ENCODE measurements at regions not wholly inside any gene's neighbourhood (a gene's known extent, or its start where the extent isn't known, plus 50 kb on each side); places are given as distances from the start of the nearest gene placed in this dataset.

- Histone ChIP-seq H3K4me2 (ENCODE audit: low read length) (no peak overlapping the region), H3K27ac (ENCODE audit: low read depth, low read length) (no peak overlapping the region), H3K9me3 (ENCODE audit: insufficient read depth, low read depth, low read length) (peaks cover 4% of the 10 kb centered on the region), H4K20me1 (ENCODE audit: insufficient read depth, low read length) (no peaks in the 10 kb centered on the region), H3K27me3 (ENCODE audit: insufficient read depth, low read length) (no peaks in the 10 kb centered on the region), H3K9ac (ENCODE audit: low read length) (no peak overlapping the region), H3K4me3 (ENCODE audit: insufficient read depth, low read depth, low read length) (no peak overlapping the region), H2AFZ (ENCODE audit: low read depth, low read length) (no peak overlapping the region), H3K36me3 (ENCODE audit: insufficient read depth, low read length) (no peaks in the 10 kb centered on the region), H3K79me2 (ENCODE audit: insufficient read depth, low read length) (no peaks in the 10 kb centered on the region), H3K4me1 (ENCODE audit: insufficient read depth, low read length) (no peaks in the 10 kb centered on the region)
- DNase-seq (ENCODE audit: low read depth) (no peak), FAIRE-seq (no peak)
- H3K4me3 Mint-ChIP-seq (ENCODE audit: unreplicated experiment): no peak overlapping the region
- peaks cover 9% of the 10 kb centered on the region for H3K9me3 Mint-ChIP-seq (ENCODE audit: unreplicated experiment)
- H3K27ac Mint-ChIP-seq (ENCODE audit: unreplicated experiment): no peak overlapping the region
- H3K27me3 Mint-ChIP-seq (ENCODE audit: low read depth, unreplicated experiment): no peaks in the 10 kb centered on the region
- no peaks in the 10 kb centered on the region for H3K36me3 Mint-ChIP-seq (ENCODE audit: low read depth, unreplicated experiment)
- H3K4me1 Mint-ChIP-seq (ENCODE audit: low read depth, unreplicated experiment): no peaks in the 10 kb centered on the region
- TF ChIP-seq CTCF (IDR thresholded peaks at IDR 0.05; ENCODE audit: insufficient read depth, low read depth, low read length) (no peak), EZH2 (IDR thresholded peaks at IDR 0.05; ENCODE audit: insufficient read depth, low read length) (no peak)
Observed at GRCh38 chr14:106511006-106511799, 984.8 kb downstream of the TMEM121 start.

- FAIRE-seq: no peak
- no peaks in the 10 kb centered on the region for H3K36me3 ChIP-seq (ENCODE audit: insufficient read depth, low read length)
- no peaks in the 10 kb centered on the region for H4K20me1 ChIP-seq (ENCODE audit: insufficient read depth, low read length)
- H3K4me1 ChIP-seq (ENCODE audit: insufficient read depth, low read length): no peaks in the 10 kb centered on the region
- no peaks in the 10 kb centered on the region for H3K27me3 ChIP-seq (ENCODE audit: insufficient read depth, low read length)
- H3K4me2 ChIP-seq (ENCODE audit: low read length): no peak overlapping the region
- H3K36me3 Mint-ChIP-seq (ENCODE audit: low read depth, unreplicated experiment): no peaks in the 10 kb centered on the region
- no peaks in the 10 kb centered on the region for H3K4me1 Mint-ChIP-seq (ENCODE audit: low read depth, unreplicated experiment)
- TF ChIP-seq EZH2 (IDR thresholded peaks at IDR 0.05; ENCODE audit: insufficient read depth, low read length) (no peak), CTCF (IDR thresholded peaks at IDR 0.05; ENCODE audit: insufficient read depth, low read depth, low read length) (no peak)
- no peak overlapping the region for H2AFZ ChIP-seq (ENCODE audit: low read depth, low read length)
- no peak overlapping the region for H3K27ac Mint-ChIP-seq (ENCODE audit: unreplicated experiment)
- H3K4me3 Mint-ChIP-seq (ENCODE audit: unreplicated experiment): no peak overlapping the region
- H3K9ac ChIP-seq (ENCODE audit: low read length): no peak overlapping the region
- no peak for DNase-seq (ENCODE audit: low read depth)
- no peaks in the 10 kb centered on the region for H3K79me2 ChIP-seq (ENCODE audit: insufficient read depth, low read length)
- no peaks in the 10 kb centered on the region for H3K27me3 Mint-ChIP-seq (ENCODE audit: low read depth, unreplicated experiment)
- peaks cover 9% of the 10 kb centered on the region for H3K9me3 Mint-ChIP-seq (ENCODE audit: unreplicated experiment)
- no peak overlapping the region for H3K27ac ChIP-seq (ENCODE audit: low read depth, low read length)
- peaks cover 4% of the 10 kb centered on the region for H3K9me3 ChIP-seq (ENCODE audit: insufficient read depth, low read depth, low read length)
- H3K4me3 ChIP-seq (ENCODE audit: insufficient read depth, low read depth, low read length): no peak overlapping the region
Observed at GRCh38 chr14:106511800-106512198, 985.4 kb downstream of the TMEM121 start.

GRCh38 chr14:106513302-106513701, 986.9 kb downstream of the TMEM121 start:
- FAIRE-seq (no peak), DNase-seq (ENCODE audit: low read depth) (no peak)
- no peak overlapping the region for H2AFZ ChIP-seq (ENCODE audit: low read depth, low read length)
- no peak for TF ChIP-seq CTCF (IDR thresholded peaks at IDR 0.05; ENCODE audit: insufficient read depth, low read depth, low read length)
- TF ChIP-seq EZH2 (IDR thresholded peaks at IDR 0.05; ENCODE audit: insufficient read depth, low read length): no peak
- H3K79me2 ChIP-seq (ENCODE audit: insufficient read depth, low read length): no peaks in the 10 kb centered on the region
- Mint-ChIP-seq H3K4me3 (ENCODE audit: unreplicated experiment) (no peak overlapping the region), H3K4me1 (ENCODE audit: low read depth, unreplicated experiment) (no peaks in the 10 kb centered on the region), H3K9me3 (ENCODE audit: unreplicated experiment) (peaks cover 9% of the 10 kb centered on the region), H3K27me3 (ENCODE audit: low read depth, unreplicated experiment) (no peaks in the 10 kb centered on the region), H3K36me3 (ENCODE audit: low read depth, unreplicated experiment) (no peaks in the 10 kb centered on the region), H3K27ac (ENCODE audit: unreplicated experiment) (no peak overlapping the region)
- H3K36me3 ChIP-seq (ENCODE audit: insufficient read depth, low read length): no peaks in the 10 kb centered on the region
- no peaks in the 10 kb centered on the region for H3K4me1 ChIP-seq (ENCODE audit: insufficient read depth, low read length)
- H3K27me3 ChIP-seq (ENCODE audit: insufficient read depth, low read length): no peaks in the 10 kb centered on the region
- no peak overlapping the region for H3K4me3 ChIP-seq (ENCODE audit: insufficient read depth, low read depth, low read length)
- no peaks in the 10 kb centered on the region for H4K20me1 ChIP-seq (ENCODE audit: insufficient read depth, low read length)
- peaks cover 7% of the 10 kb centered on the region for H3K9me3 ChIP-seq (ENCODE audit: insufficient read depth, low read depth, low read length)
- H3K4me2 ChIP-seq (ENCODE audit: low read length): no peak overlapping the region
- no peak overlapping the region for H3K27ac ChIP-seq (ENCODE audit: low read depth, low read length)
- no peak overlapping the region for H3K9ac ChIP-seq (ENCODE audit: low read length)
